ENCODE measurements at regions not wholly inside any gene's neighbourhood (a gene's known extent, or its start where the extent isn't known, plus 50 kb on each side); places are given as distances from the start of the nearest gene placed in this dataset.

GRCh38 chr2:173589604-173590275 lies 235.1 kb downstream of the CDCA7 start:
- no peak for TF ChIP-seq CTCF (IDR thresholded peaks at IDR 0.05)
- no peak for TF ChIP-seq POLR2A (IDR thresholded peaks at IDR 0.05)
- no peak for TF ChIP-seq EP300 (IDR thresholded peaks at IDR 0.05)

All from ovary (tissue), 3 donors.